Type B pancreatic cell (in vitro differentiated cells): ENCODE measurements at regions not wholly inside any gene's neighbourhood (a gene's known extent, or its start where the extent isn't known, plus 50 kb on each side); places are given as distances from the start of the nearest gene placed in this dataset.

ENCODE experiments used
- DNase-seq: peaks from one replicate; pipeline ENCODE4 v3.0.0; 2021; ENCODE audit warnings: mixed read lengths; ENCODE audit not compliant: unreplicated experiment; ENCODE audit errors: extremely low spot score
- H3K27ac Mint-ChIP-seq: 2 replicates; pipeline ENCODE4 v1.8.0; 2021; ENCODE audit warnings: mild to moderate bottlenecking, mixed read lengths
- H3K27me3 Mint-ChIP-seq: 2 replicates; pipeline ENCODE4 v1.8.0; 2021; ENCODE audit warnings: mixed read lengths
- H3K36me3 Mint-ChIP-seq: 2 replicates; pipeline ENCODE4 v1.8.0; 2021; ENCODE audit warnings: mixed read lengths
- H3K4me1 Mint-ChIP-seq: one replicate; pipeline ENCODE4 v1.8.0; 2021; ENCODE audit warnings: mixed read lengths; ENCODE audit not compliant: unreplicated experiment
- H3K4me3 Mint-ChIP-seq: 2 replicates; pipeline ENCODE4 v1.8.0; 2021; ENCODE audit warnings: mild to moderate bottlenecking, mixed read lengths
- H3K9me3 Mint-ChIP-seq: 2 replicates; pipeline ENCODE4 v1.8.0; 2021; ENCODE audit warnings: mixed read lengths
- CTCF ChIP-seq: fragments of 200-600 bp; sonication (generic); conservative IDR thresholded peaks from 2 replicates; pipeline ENCODE4 v1.5.0; 2021; ENCODE audit warnings: antibody characterized with exemption, mild to moderate bottlenecking

- Mint-ChIP-seq H3K36me3 (no peaks in the 10 kb centered on the region), H3K4me3 (no peak overlapping the region), H3K4me1 (peaks cover 20% of the 10 kb centered on the region), H3K27ac (no peak overlapping the region), H3K9me3 (no peaks in the 10 kb centered on the region), H3K27me3 (peaks cover 57% of the 10 kb centered on the region)
- no peak for TF ChIP-seq CTCF
- no peak for DNase-seq
These were observed 363.5 kb downstream of the MAN2A1 start for GRCh38 chr5:110053205-110053604.

- no peaks in the 10 kb centered on the region for H3K9me3 Mint-ChIP-seq
- H3K27me3 Mint-ChIP-seq = peaks cover 56% of the 10 kb centered on the region
- H3K4me3 Mint-ChIP-seq = no peak overlapping the region
- no peak for DNase-seq
- H3K27ac Mint-ChIP-seq = no peak overlapping the region
- no peaks in the 10 kb centered on the region for H3K36me3 Mint-ChIP-seq
- peaks cover 14% of the 10 kb centered on the region for H3K4me1 Mint-ChIP-seq
- no peak for TF ChIP-seq CTCF
These were observed 364.1 kb downstream of the MAN2A1 start for GRCh38 chr5:110053824-110054223.

GRCh38 chr5:110054240-110054639, 364.5 kb downstream of the MAN2A1 start:
- DNase-seq = no peak

GRCh38 chr5:110055302-110055701, 365.6 kb downstream of the MAN2A1 start:
- H3K27ac Mint-ChIP-seq = no peak overlapping the region
- H3K4me1 Mint-ChIP-seq = peaks cover 13% of the 10 kb centered on the region
- no peak for TF ChIP-seq CTCF
- no peaks in the 10 kb centered on the region for H3K36me3 Mint-ChIP-seq
- H3K9me3 Mint-ChIP-seq = no peaks in the 10 kb centered on the region
- no peak for DNase-seq
- no peak overlapping the region for H3K4me3 Mint-ChIP-seq
- peaks cover 54% of the 10 kb centered on the region for H3K27me3 Mint-ChIP-seq

More at GRCh38 chr5:110054240-110054639, 364.5 kb downstream of the MAN2A1 start:
- peaks cover 55% of the 10 kb centered on the region for H3K27me3 Mint-ChIP-seq
- H3K36me3 Mint-ChIP-seq = no peaks in the 10 kb centered on the region
- no peak overlapping the region for H3K4me3 Mint-ChIP-seq
- TF ChIP-seq CTCF = no peak
- H3K4me1 Mint-ChIP-seq = peaks cover 13% of the 10 kb centered on the region
- H3K27ac Mint-ChIP-seq = no peak overlapping the region
- no peaks in the 10 kb centered on the region for H3K9me3 Mint-ChIP-seq

GRCh38 chr5:110056580-110057114, 366.9 kb downstream of the MAN2A1 start:
- Mint-ChIP-seq H3K27me3 (peaks cover 50% of the 10 kb centered on the region), H3K9me3 (no peaks in the 10 kb centered on the region), H3K27ac (no peak overlapping the region), H3K4me3 (no peak overlapping the region), H3K36me3 (no peaks in the 10 kb centered on the region), H3K4me1 (peaks cover 13% of the 10 kb centered on the region)
- no peak for DNase-seq
- no peak for TF ChIP-seq CTCF

- H3K4me1 Mint-ChIP-seq = peaks cover 13% of the 10 kb centered on the region
- H3K36me3 Mint-ChIP-seq = no peaks in the 10 kb centered on the region
- no peaks in the 10 kb centered on the region for H3K9me3 Mint-ChIP-seq
- no peak overlapping the region for H3K4me3 Mint-ChIP-seq
- TF ChIP-seq CTCF = no peak
- H3K27ac Mint-ChIP-seq = no peak overlapping the region
- no peak for DNase-seq
- peaks cover 60% of the 10 kb centered on the region for H3K27me3 Mint-ChIP-seq
These were observed 368.4 kb downstream of the MAN2A1 start for GRCh38 chr5:110058175-110058574.
